Hepatocyte (in vitro differentiated cells): ENCODE measurements at regions not wholly inside any gene's neighbourhood (a gene's known extent, or its start where the extent isn't known, plus 50 kb on each side); places are given as distances from the start of the nearest gene placed in this dataset.

ENCODE experiments used
- DNase-seq: peaks from one replicate; pipeline ENCODE4 v3.0.0-alpha.2; 2016; ENCODE audit warnings: low spot score
- H2AFZ ChIP-seq: fragments of 200-600 bp; sonication (generic); 2 replicates; pipeline ENCODE4 v1.6.0; 2016; ENCODE audit warnings: antibody characterized with exemption, mild to moderate bottlenecking
- H3K27ac ChIP-seq: fragments of 200-600 bp; sonication (generic); 2 replicates; pipeline ENCODE4 v1.5.1; 2016; ENCODE audit warnings: mild to moderate bottlenecking
- H3K27me3 ChIP-seq: fragments of 200-600 bp; sonication (generic); 2 replicates; pipeline ENCODE4 v1.6.1; 2016
- H3K36me3 ChIP-seq: fragments of 200-600 bp; sonication (generic); replicated peaks from 2 replicates; pipeline ENCODE4 v1.5.1; 2016; ENCODE audit warnings: low read depth; ENCODE audit not compliant: insufficient read depth
- H3K4me1 ChIP-seq: fragments of 200-600 bp; sonication (generic); 2 replicates; pipeline ENCODE4 v1.5.1; 2016; ENCODE audit warnings: mild to moderate bottlenecking, moderate library complexity; ENCODE audit not compliant: insufficient read depth
- H3K4me2 ChIP-seq: fragments of 200-600 bp; sonication (generic); 2 replicates; pipeline ENCODE4 v1.6.0; 2016
- H3K4me3 ChIP-seq: fragments of 200-600 bp; sonication (generic); 2 replicates; pipeline ENCODE4 v1.5.1; 2016; ENCODE audit warnings: mild to moderate bottlenecking
- H3K79me2 ChIP-seq: fragments of 200-600 bp; sonication (generic); 2 replicates; pipeline ENCODE4 v1.6.0; 2017; ENCODE audit warnings: mild to moderate bottlenecking
- H3K9me2 ChIP-seq: fragments of 200-600 bp; sonication (generic); replicated peaks from 2 replicates; pipeline ENCODE4 v1.6.0; 2017; ENCODE audit warnings: mild to moderate bottlenecking; ENCODE audit not compliant: insufficient read depth
- H3K9me3 ChIP-seq: fragments of 200-600 bp; sonication (generic); 2 replicates; pipeline ENCODE4 v1.5.1; 2016; ENCODE audit warnings: low read depth, mild to moderate bottlenecking
- H4K20me1 ChIP-seq: fragments of 200-600 bp; sonication (generic); 2 replicates; pipeline ENCODE4 v1.6.0; 2016; ENCODE audit warnings: mild to moderate bottlenecking; ENCODE audit not compliant: insufficient read depth, poor library complexity, severe bottlenecking
- EZH2 ChIP-seq: fragments of 200-600 bp; sonication (generic); IDR thresholded peaks from 2 replicates; pipeline ENCODE4 v1.6.1; 2016; ENCODE audit warnings: antibody characterized with exemption, mild to moderate bottlenecking, borderline replicate concordance
- EZH2phosphoT487 ChIP-seq: fragments of 200-600 bp; sonication (generic); IDR thresholded peaks from one replicate; pipeline ENCODE4 v1.6.1; 2018; ENCODE audit warnings: antibody characterized with exemption, mild to moderate bottlenecking, low read depth, moderate library complexity; ENCODE audit not compliant: unreplicated experiment, severe bottlenecking
- WGBS: methylation state at CpG from one replicate; pipeline ENCODE4 v1.1.6; 2016; ENCODE audit warnings: low lambda C conversion rate; ENCODE audit errors: missing lambda C conversion rate; 5-methylcytosine and 5-hydroxymethylcytosine counted together
- TF ChIP-seq, protein P1 (sequence below): fragments of 200-600 bp; sonication (generic); IDR thresholded peaks from 2 replicates; pipeline ENCODE4 v1.5.1; 2016; ENCODE audit warnings: antibody characterized with exemption, mild to moderate bottlenecking; ENCODE audit not compliant: poor library complexity

DNA sequence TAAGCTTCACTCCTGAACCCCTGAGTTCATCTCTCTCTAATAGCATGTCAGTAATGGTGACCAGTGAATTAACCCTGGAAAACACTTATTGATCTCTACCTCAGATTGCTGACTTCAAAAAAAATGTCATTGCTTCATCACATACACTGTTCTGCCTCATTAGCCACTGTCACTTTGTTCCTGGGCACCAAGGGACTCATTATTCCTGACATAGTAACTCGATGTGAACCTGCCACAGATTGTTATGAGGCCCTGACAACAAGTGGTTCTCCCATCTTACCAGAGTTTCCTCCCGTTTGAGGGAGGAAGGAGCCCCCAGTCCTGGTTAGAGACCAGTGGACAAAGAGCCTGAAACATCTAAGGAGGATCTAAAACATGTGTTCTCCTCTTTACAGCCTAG lies 403.3 kb upstream of the SMIM21 start:
- no peak overlapping the region for H3K27ac ChIP-seq
- H3K4me3 ChIP-seq: no peak overlapping the region
- no peak overlapping the region for H3K4me2 ChIP-seq
- H3K79me2 ChIP-seq: no peaks in the 10 kb centered on the region
- 68% methylated on average over 2 of the region's 2 CpGs for WGBS
- no peak for DNase-seq
- H4K20me1 ChIP-seq: no peaks in the 10 kb centered on the region
- H3K4me1 ChIP-seq: peaks cover 23% of the 10 kb centered on the region
- TF ChIP-seq EZH2phosphoT487: no peak
- no peak for TF ChIP-seq EZH2
- TF ChIP-seq, protein P1, sequence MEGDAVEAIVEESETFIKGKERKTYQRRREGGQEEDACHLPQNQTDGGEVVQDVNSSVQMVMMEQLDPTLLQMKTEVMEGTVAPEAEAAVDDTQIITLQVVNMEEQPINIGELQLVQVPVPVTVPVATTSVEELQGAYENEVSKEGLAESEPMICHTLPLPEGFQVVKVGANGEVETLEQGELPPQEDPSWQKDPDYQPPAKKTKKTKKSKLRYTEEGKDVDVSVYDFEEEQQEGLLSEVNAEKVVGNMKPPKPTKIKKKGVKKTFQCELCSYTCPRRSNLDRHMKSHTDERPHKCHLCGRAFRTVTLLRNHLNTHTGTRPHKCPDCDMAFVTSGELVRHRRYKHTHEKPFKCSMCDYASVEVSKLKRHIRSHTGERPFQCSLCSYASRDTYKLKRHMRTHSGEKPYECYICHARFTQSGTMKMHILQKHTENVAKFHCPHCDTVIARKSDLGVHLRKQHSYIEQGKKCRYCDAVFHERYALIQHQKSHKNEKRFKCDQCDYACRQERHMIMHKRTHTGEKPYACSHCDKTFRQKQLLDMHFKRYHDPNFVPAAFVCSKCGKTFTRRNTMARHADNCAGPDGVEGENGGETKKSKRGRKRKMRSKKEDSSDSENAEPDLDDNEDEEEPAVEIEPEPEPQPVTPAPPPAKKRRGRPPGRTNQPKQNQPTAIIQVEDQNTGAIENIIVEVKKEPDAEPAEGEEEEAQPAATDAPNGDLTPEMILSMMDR: no peak
- H3K27me3 ChIP-seq: no peaks in the 10 kb centered on the region
- H2AFZ ChIP-seq: no peak overlapping the region
- H3K9me2 ChIP-seq: no peaks in the 10 kb centered on the region
- no peaks in the 10 kb centered on the region for H3K9me3 ChIP-seq
- H3K36me3 ChIP-seq: no peaks in the 10 kb centered on the region

DNA sequence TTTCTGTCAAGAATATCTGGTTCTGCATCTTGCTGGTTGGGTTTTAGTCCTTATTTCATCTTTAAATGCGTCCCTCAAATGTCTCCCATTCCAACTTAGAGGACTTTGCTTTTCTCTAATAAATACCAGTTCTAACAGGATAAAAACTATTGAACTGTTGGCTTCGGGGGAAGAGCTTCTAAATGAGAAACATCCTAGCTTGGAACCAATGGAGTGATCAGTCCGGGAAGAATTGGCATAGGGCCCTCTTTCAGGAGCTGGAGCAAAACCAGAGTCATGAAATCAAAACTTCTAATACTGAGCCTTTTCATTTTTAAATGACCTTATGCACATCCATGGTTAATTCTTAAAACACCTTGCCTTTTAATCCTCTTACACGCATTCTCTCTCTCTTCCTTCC lies 401.6 kb upstream of the SMIM21 start:
- H3K9me3 ChIP-seq: no peaks in the 10 kb centered on the region
- H3K9me2 ChIP-seq: no peaks in the 10 kb centered on the region
- no peaks in the 10 kb centered on the region for H3K27me3 ChIP-seq
- TF ChIP-seq EZH2phosphoT487 (no peak), EZH2 (no peak)
- TF ChIP-seq, protein P1: no peak
- no peaks in the 10 kb centered on the region for H3K36me3 ChIP-seq
- no peak overlapping the region for H2AFZ ChIP-seq
- no peaks in the 10 kb centered on the region for H4K20me1 ChIP-seq
- DNase-seq: no peak
- WGBS: 65% methylated on average over 4 of the region's 4 CpGs
- H3K4me2 ChIP-seq: no peak overlapping the region
- H3K79me2 ChIP-seq: no peaks in the 10 kb centered on the region
- peaks cover 24% of the 10 kb centered on the region for H3K4me1 ChIP-seq
- H3K27ac ChIP-seq: peak overlapping the region; percentile 3
- H3K4me3 ChIP-seq: no peak overlapping the region

DNA sequence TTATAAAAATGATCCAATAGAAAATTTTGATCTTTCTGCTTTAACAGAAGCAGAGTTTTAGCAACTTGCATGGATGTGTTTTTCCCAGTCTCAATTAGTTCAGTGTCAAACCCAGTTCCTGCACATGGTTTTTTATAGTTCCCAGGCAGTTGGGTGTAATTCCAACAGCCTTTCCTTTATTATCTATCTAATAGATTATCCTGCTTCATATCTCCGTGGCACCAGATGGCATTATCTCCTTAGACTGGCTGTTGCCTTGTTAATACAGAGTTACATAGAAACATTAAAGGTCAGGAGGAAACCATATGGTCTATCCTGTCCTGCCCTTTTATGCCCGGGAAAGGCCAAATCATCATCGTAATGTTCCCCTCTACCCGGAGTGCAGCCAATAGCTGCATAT lies 400.9 kb upstream of the SMIM21 start:
- TF ChIP-seq EZH2 (no peak), EZH2phosphoT487 (no peak)
- TF ChIP-seq, protein P1: no peak
- H3K4me2 ChIP-seq: no peak overlapping the region
- H3K4me1 ChIP-seq: peaks cover 31% of the 10 kb centered on the region
- 60% methylated on average over 4 of the region's 4 CpGs for WGBS
- H3K36me3 ChIP-seq: no peaks in the 10 kb centered on the region
- no peak overlapping the region for H2AFZ ChIP-seq
- H3K4me3 ChIP-seq: no peak overlapping the region
- no peaks in the 10 kb centered on the region for H3K79me2 ChIP-seq
- H3K9me2 ChIP-seq: no peaks in the 10 kb centered on the region
- DNase-seq: no peak
- no peaks in the 10 kb centered on the region for H4K20me1 ChIP-seq
- no peaks in the 10 kb centered on the region for H3K27me3 ChIP-seq
- no peaks in the 10 kb centered on the region for H3K9me3 ChIP-seq
- H3K27ac ChIP-seq: peak overlapping the region; percentile 3
